IMR-90 (cell line): ENCODE measurements at regions not wholly inside any gene's neighbourhood (a gene's known extent, or its start where the extent isn't known, plus 50 kb on each side); places are given as distances from the start of the nearest gene placed in this dataset.

Source experiments
- ATAC-seq: fragments of 200-7000 bp; cut with Tn5 transposase; 2 replicates; pipeline ENCODE4 v1.9.1; 2020; ENCODE audit warnings: low read depth, mild to moderate bottlenecking, moderate library complexity
- BruUV-seq: library from RNA; stranded (reverse); fragments of 400-500 nt; replicated peaks from 2 replicates; lab custom pipeline; 2021; lab: Mats Ljungman, UMichigan
- CTCF ChIA-PET: fragments of 300-600 bp; formaldehyde crosslinking; extraction: SDS; loops from one replicate; lab custom pipeline; 2021; ENCODE audit warnings: antibody characterized with exemption; lab: Yijun Ruan, JAX
- POLR2A ChIA-PET: fragments of 300-600 bp; sonication (Branson Sonifier 250); formaldehyde crosslinking; loops from one replicate; lab custom pipeline; 2022; ENCODE audit warnings: antibody characterized with exemption; ENCODE audit not compliant: unreplicated experiment; lab: Charles Lee
- DNase-seq: peaks from one replicate; pipeline ENCODE4 v3.0.0; 2013
- H2AFZ ChIP-seq: replicated peaks from 2 replicates; pipeline ENCODE3; 2013; ENCODE audit warnings: low read length, mild to moderate bottlenecking; ENCODE audit not compliant: poor library complexity
- H2AK5ac ChIP-seq: 2 replicates; pipeline ENCODE4 v1.6.1; 2013; ENCODE audit warnings: low read depth, low read length, inconsistent platforms
- H2AK9ac ChIP-seq: replicated peaks from 2 replicates; pipeline ENCODE3; 2013; ENCODE audit warnings: mild to moderate bottlenecking, low read depth, low read length, moderate library complexity; ENCODE audit not compliant: poor library complexity
- H2BK120ac ChIP-seq: 2 replicates; pipeline ENCODE4 v1.6.1; 2013; ENCODE audit warnings: low read depth, low read length, inconsistent platforms
- H2BK15ac ChIP-seq: 3 replicates; pipeline ENCODE4 v1.6.1; 2013; ENCODE audit warnings: low read depth, low read length, inconsistent platforms
- H2BK20ac ChIP-seq: 2 replicates; pipeline ENCODE4 v1.6.1; 2013; ENCODE audit warnings: low read depth, mild to moderate bottlenecking, inconsistent platforms, low read length, moderate library complexity
- H2BK5ac ChIP-seq: 2 replicates; pipeline ENCODE4 v1.6.1; 2013; ENCODE audit warnings: mild to moderate bottlenecking, low read depth, low read length, inconsistent platforms; ENCODE audit not compliant: poor library complexity, severe bottlenecking
- H3K14ac ChIP-seq: replicated peaks from 2 replicates; pipeline ENCODE4 v1.6.1; 2013; ENCODE audit warnings: low read depth, low read length, inconsistent platforms
- H3K18ac ChIP-seq: 2 replicates; pipeline ENCODE4 v1.6.1; 2013; ENCODE audit warnings: low read depth, low read length, control low read depth
- H3K23ac ChIP-seq: 2 replicates; pipeline ENCODE4 v1.6.1; 2013; ENCODE audit warnings: low read depth, low read length, inconsistent platforms
- H3K27ac ChIP-seq: 2 replicates; pipeline ENCODE4 v1.5.1; 2013; ENCODE audit warnings: mild to moderate bottlenecking, control low read depth, low read length; ENCODE audit not compliant: insufficient read depth
- H3K27me3 ChIP-seq: 2 replicates; pipeline ENCODE4 v1.6.1; 2013; ENCODE audit warnings: low read length; ENCODE audit not compliant: control insufficient read depth, insufficient read depth
- H3K36me3 ChIP-seq: 2 replicates; pipeline ENCODE4 v1.6.1; 2013; ENCODE audit warnings: low read length, mixed read lengths; ENCODE audit not compliant: control insufficient read depth, insufficient read depth
- H3K4ac ChIP-seq: 2 replicates; pipeline ENCODE4 v1.6.1; 2013; ENCODE audit warnings: low read depth, low read length, inconsistent platforms
- H3K4me1 ChIP-seq: 2 replicates; pipeline ENCODE4 v1.6.1; 2013; ENCODE audit warnings: low read length, mixed read lengths; ENCODE audit not compliant: control insufficient read depth, insufficient read depth
- H3K4me2 ChIP-seq: 2 replicates; pipeline ENCODE4 v1.6.1; 2013; ENCODE audit warnings: low read depth, mild to moderate bottlenecking, control low read depth, low read length, moderate library complexity
- H3K4me3 ChIP-seq: 2 replicates; pipeline ENCODE4 v1.5.1; 2013; ENCODE audit warnings: low read depth, mild to moderate bottlenecking, control low read depth, low read length, moderate library complexity; ENCODE audit not compliant: insufficient read depth
- H3K56ac ChIP-seq: 2 replicates; pipeline ENCODE4 v1.6.1; 2013; ENCODE audit warnings: low read length, inconsistent platforms; ENCODE audit not compliant: insufficient read depth; ENCODE audit errors: extremely low read depth
- H3K79me1 ChIP-seq, 2 experiments: 2 replicates each; pipeline ENCODE4 v1.6.1; 2013; ENCODE audit warnings: low read length in 2 of 2, inconsistent platforms in 1 of 2, low read depth in 1 of 2
- H3K9ac ChIP-seq: 2 replicates; pipeline ENCODE4 v1.6.1; 2013; ENCODE audit warnings: low read depth, low read length, control low read depth
- H3K9me1 ChIP-seq: 2 replicates; pipeline ENCODE4 v1.6.1; 2013; ENCODE audit warnings: low read length, inconsistent platforms; ENCODE audit not compliant: insufficient read depth
- H3K9me3 ChIP-seq: 2 replicates; pipeline ENCODE4 v1.6.1; 2013; ENCODE audit warnings: low read length; ENCODE audit not compliant: control insufficient read depth, insufficient read depth
- H4K20me1 ChIP-seq: 2 replicates; pipeline ENCODE4 v1.6.1; 2013; ENCODE audit warnings: low read length, inconsistent platforms; ENCODE audit not compliant: insufficient read depth
- H4K5ac ChIP-seq: 2 replicates; pipeline ENCODE4 v1.6.1; 2013; ENCODE audit warnings: mild to moderate bottlenecking, low read depth, low read length, control low read depth
- H4K8ac ChIP-seq, 2 experiments: 2 replicates each; pipeline ENCODE4 v1.6.1; 2013; ENCODE audit warnings: low read depth in 2 of 2, low read length in 2 of 2, control low read depth in 1 of 2, inconsistent platforms in 1 of 2
- H4K91ac ChIP-seq: 2 replicates; pipeline ENCODE4 v1.6.1; 2013; ENCODE audit warnings: low read depth, low read length, inconsistent platforms; ENCODE audit not compliant: insufficient read depth
- BHLHE40 ChIP-seq: fragments of 150-350 bp; IDR thresholded peaks from 2 replicates; pipeline ENCODE4 v1.6.1; 2016; ENCODE audit warnings: mild to moderate bottlenecking, low read depth, low read length
- CEBPB ChIP-seq: IDR thresholded peaks from 2 replicates; pipeline ENCODE4 v1.6.1; 2012; ENCODE audit warnings: low read depth, low read length, improper control_type of control experiment
- CTCF ChIP-seq: conservative IDR thresholded peaks from 2 replicates; pipeline ENCODE4 v1.5.1; 2012; ENCODE audit warnings: mild to moderate bottlenecking, low read depth, low read length, improper control_type of control experiment
- ELK1 ChIP-seq: fragments of 150-350 bp; IDR thresholded peaks from 2 replicates; pipeline ENCODE4 v1.6.1; 2016; ENCODE audit warnings: low read depth, mild to moderate bottlenecking, low read length, moderate library complexity, borderline replicate concordance
- FOS ChIP-seq: fragments of 150-350 bp; IDR thresholded peaks from 2 replicates; pipeline ENCODE4 v1.6.1; 2016; ENCODE audit warnings: low read depth, low read length
- MAFK ChIP-seq: IDR thresholded peaks from 2 replicates; pipeline ENCODE4 v1.6.1; 2012; ENCODE audit warnings: low read depth, low read length, improper control_type of control experiment
- MAZ ChIP-seq: IDR thresholded peaks from 2 replicates; pipeline ENCODE4 v1.6.1; 2012; ENCODE audit warnings: low read depth, mild to moderate bottlenecking, low read length, improper control_type of control experiment, moderate library complexity, borderline replicate concordance
- MXI1 ChIP-seq: IDR thresholded peaks from 2 replicates; pipeline ENCODE4 v1.6.1; 2012; ENCODE audit warnings: low read depth, mild to moderate bottlenecking, low read length, moderate library complexity, borderline replicate concordance
- NFE2L2 ChIP-seq: fragments of 150-350 bp; IDR thresholded peaks from 2 replicates; pipeline ENCODE4 v1.6.1; 2016; ENCODE audit warnings: low read depth, mild to moderate bottlenecking, low read length
- POLR2A ChIP-seq: IDR thresholded peaks from 2 replicates; pipeline ENCODE4 v1.6.1; 2012; ENCODE audit warnings: mild to moderate bottlenecking, low read depth, low read length
- RAD21 ChIP-seq: IDR thresholded peaks from 2 replicates; pipeline ENCODE4 v1.6.1; 2012; ENCODE audit warnings: low read length, improper control_type of control experiment
- RCOR1 ChIP-seq: IDR thresholded peaks from 2 replicates; pipeline ENCODE4 v1.6.1; 2012; ENCODE audit warnings: mild to moderate bottlenecking, low read length, improper control_type of control experiment; ENCODE audit not compliant: insufficient replicate concordance
- RFX5 ChIP-seq: IDR thresholded peaks from 2 replicates; pipeline ENCODE4 v1.8.0; 2012; ENCODE audit warnings: low read depth, mild to moderate bottlenecking, low read length, moderate library complexity
- SMC3 ChIP-seq: fragments of 150-350 bp; IDR thresholded peaks from 2 replicates; pipeline ENCODE4 v1.6.1; 2016; ENCODE audit warnings: low read depth, mild to moderate bottlenecking, antibody characterized with exemption, low read length, moderate library complexity
- USF2 ChIP-seq: fragments of 150-350 bp; IDR thresholded peaks from 2 replicates; pipeline ENCODE4 v1.6.1; 2017; ENCODE audit warnings: mild to moderate bottlenecking, antibody characterized with exemption, low read length, low read depth
- WGBS, 2 experiments: methylation state at CpG; one replicate each; pipeline versions ENCODE4 v1.1.5 to v1.1.7; 2013; ENCODE audit warnings: missing lambda C conversion rate in 2 of 2; ENCODE audit not compliant: insufficient read length in 1 of 2; ENCODE audit errors: extremely low coverage in 2 of 2; 5-methylcytosine and 5-hydroxymethylcytosine counted together
- dilution Hi-C: fragments of 300-500 bp; cut with HindIII; formaldehyde crosslinking; loops from one replicate; pipeline ENCODE4 v1.14.3; 2018; ENCODE audit warnings: low sequenced_read_pairs; ENCODE audit not compliant: unreplicated experiment
- in situ Hi-C: fragments of 300-500 bp; cut with MboI; formaldehyde crosslinking; loops from 3 replicates; pipeline ENCODE4 v1.14.3; 2019; ENCODE audit warnings: low sequenced_read_pairs, inconsistent platforms, mixed read lengths
- intact Hi-C: fragments of 100-400 bp; cut with micrococcal nuclease; formaldehyde crosslinking; loops from 2 replicates; pipeline ENCODE4 v1.10.0; 2022

GRCh38 chr10:62684911-62685310, 119.6 kb upstream of the ADO start:
- no CpG with 5 or more reads among the region's 5 CpGs for WGBS, 2 experiments
- intact Hi-C loops (no loop called here), dilution Hi-C loops (no loop called here), in situ Hi-C loops (no loop called here)
- H2BK20ac ChIP-seq = no peak overlapping the region
- no peak overlapping the region for H3K9ac ChIP-seq
- H4K20me1 ChIP-seq = no peaks in the 10 kb centered on the region
- H3K18ac ChIP-seq = no peak overlapping the region
- H3K27me3 ChIP-seq = peaks cover 1% of the 10 kb centered on the region; the same call in 1 of the 2 replicates
- no peak overlapping the region for H2BK120ac ChIP-seq
- H3K4me2 ChIP-seq = no peak overlapping the region
- TF ChIP-seq CTCF (no peak), SMC3 (no peak), POLR2A (no peak), USF2 (no peak), NFE2L2 (no peak), RFX5 (no peak), CEBPB (no peak), MAFK (no peak), BHLHE40 (no peak), RAD21 (no peak), RCOR1 (no peak), FOS (no peak), MAZ (no peak), MXI1 (no peak), ELK1 (no peak)
- no peak overlapping the region for H3K14ac ChIP-seq
- no peak overlapping the region for H4K91ac ChIP-seq
- no peaks in the 10 kb centered on the region for H3K79me1 ChIP-seq
- no peak overlapping the region for H3K23ac ChIP-seq
- no peak overlapping the region for H3K4ac ChIP-seq
- ChIA-PET CTCF (no interaction called here), POLR2A (no interaction called here)
- no peak for ATAC-seq
- H3K4me1 ChIP-seq = no peaks in the 10 kb centered on the region
- no peak overlapping the region for H2BK5ac ChIP-seq
- no peak overlapping the region for H3K27ac ChIP-seq
- no TSS peak for BruUV-seq
- no peaks in the 10 kb centered on the region; the same call in 1 of the 2 replicates for H3K9me3 ChIP-seq
- no peak overlapping the region for H2AK9ac ChIP-seq
- no peak overlapping the region for H2AFZ ChIP-seq
- no peaks in the 10 kb centered on the region for H3K36me3 ChIP-seq
- no peak for DNase-seq
- no peak overlapping the region for H2AK5ac ChIP-seq
- H2BK15ac ChIP-seq = no peak overlapping the region
- no peak overlapping the region for H4K5ac ChIP-seq
- H3K9me1 ChIP-seq = no peaks in the 10 kb centered on the region
- no peak overlapping the region for H4K8ac ChIP-seq
- H3K56ac ChIP-seq = no peak overlapping the region
- H3K4me3 ChIP-seq = no peak overlapping the region
